SK-N-SH (cell line): ENCODE measurements at regions not wholly inside any gene's neighbourhood (a gene's known extent, or its start where the extent isn't known, plus 50 kb on each side); places are given as distances from the start of the nearest gene placed in this dataset.

ENCODE experiments used
- CTCF ChIA-PET: fragments of 300-600, 350-600 bp; formaldehyde crosslinking; extraction: SDS; loops from one replicate; lab custom pipeline; 2021; lab: Yijun Ruan, JAX
- POLR2A ChIA-PET: fragments of 350-600 bp; sonication (Branson Sonifier 250); formaldehyde crosslinking; extraction: SDS; loops from one replicate; lab custom pipeline; 2020; ENCODE audit warnings: antibody characterized with exemption, inconsistent platforms; lab: Yijun Ruan, JAX
- DNase-seq: peaks from one replicate; pipeline ENCODE4 v3.0.0; 2012
- H2AFZ ChIP-seq: fragments of 200-600 bp; sonication (generic); 2 replicates; pipeline ENCODE4 v1.8.1; 2016; ENCODE audit warnings: antibody characterized with exemption, mild to moderate bottlenecking, low read depth
- H3F3A ChIP-seq: fragments of 200-600 bp; sonication (generic); replicated peaks from 2 replicates; pipeline ENCODE3; 2016; ENCODE audit warnings: antibody characterized with exemption, mild to moderate bottlenecking; ENCODE audit not compliant: insufficient read depth
- H3K27ac ChIP-seq, 2 experiments: fragments of 200-500 bp in 1 of 2; fragments of 200-600 bp in 1 of 2; sonication (Bioruptor generic) in 1 of 2; sonication (generic), shearing (Covaris generic) in 1 of 2; 2 replicates each; pipeline versions ENCODE4 v1.5.1 to v1.6.1; 2014 to 2016; ENCODE audit warnings: low read depth in 2 of 2, inconsistent platforms in 1 of 2, low read length in 1 of 2, mild to moderate bottlenecking in 1 of 2, mixed read lengths in 1 of 2
- H3K27me3 ChIP-seq: fragments of 200-600 bp; sonication (generic), shearing (Covaris generic); 2 replicates; pipeline ENCODE4 v1.6.1; 2016; ENCODE audit warnings: mixed run types; ENCODE audit not compliant: insufficient read depth
- H3K36me3 ChIP-seq, 2 experiments: fragments of 200-500 bp in 1 of 2; fragments of 200-600 bp in 1 of 2; sonication (Bioruptor generic) in 1 of 2; sonication (generic) in 1 of 2; replicated peaks in 1 of 2; 2 replicates each; pipeline versions ENCODE3 to v1.5.1; 2014 to 2016; ENCODE audit warnings: low read length in 1 of 2, mild to moderate bottlenecking in 1 of 2; ENCODE audit not compliant: insufficient read depth in 2 of 2, control insufficient read depth in 1 of 2
- H3K4me1 ChIP-seq, 2 experiments: fragments of 200-500 bp in 1 of 2; fragments of 200-600 bp in 1 of 2; sonication (Bioruptor generic) in 1 of 2; sonication (generic), shearing (Covaris generic) in 1 of 2; 2 replicates each; pipeline versions ENCODE4 v1.5.1 to v1.6.1; 2014 to 2016; ENCODE audit warnings: low read depth in 1 of 2, low read length in 1 of 2, mixed run types in 1 of 2; ENCODE audit not compliant: insufficient read depth in 2 of 2, control insufficient read depth in 1 of 2
- H3K4me2 ChIP-seq: fragments of 200-600 bp; sonication (generic), shearing (Covaris generic); 2 replicates; pipeline ENCODE4 v1.6.1; 2017; ENCODE audit warnings: mixed run types
- H3K4me3 ChIP-seq, 2 experiments: fragments of 200-500 bp in 1 of 2; fragments of 200-600 bp in 1 of 2; sonication (Bioruptor generic) in 1 of 2; sonication (generic), shearing (Covaris generic) in 1 of 2; 2 replicates each; pipeline versions ENCODE4 v1.5.1 to v1.8.1; 2014 to 2016; ENCODE audit warnings: low read depth in 2 of 2, inconsistent platforms in 1 of 2, low read length in 1 of 2, mild to moderate bottlenecking in 1 of 2, mixed read lengths in 1 of 2, moderate library complexity in 1 of 2
- H3K79me2 ChIP-seq: fragments of 200-600 bp; sonication (generic); 2 replicates; pipeline ENCODE4 v1.8.1; 2017; ENCODE audit warnings: mild to moderate bottlenecking; ENCODE audit not compliant: insufficient read depth
- H3K9ac ChIP-seq: fragments of 200-600 bp; sonication (generic); 2 replicates; pipeline ENCODE4 v1.6.1; 2017; ENCODE audit warnings: mixed run types
- H3K9me2 ChIP-seq: fragments of 200-600 bp; sonication (generic); 2 replicates; pipeline ENCODE4 v1.6.1; 2017; ENCODE audit warnings: mixed run types
- H3K9me3 ChIP-seq: fragments of 200-600 bp; sonication (generic); 2 replicates; pipeline ENCODE4 v1.6.1; 2017; ENCODE audit warnings: mixed run types, mild to moderate bottlenecking, moderate library complexity
- H4K20me1 ChIP-seq: fragments of 200-600 bp; sonication (generic); 2 replicates; pipeline ENCODE4 v1.6.1; 2017; ENCODE audit warnings: mild to moderate bottlenecking, mixed run types; ENCODE audit not compliant: insufficient read depth
- CHD2 ChIP-seq: fragments of 150-350 bp; IDR thresholded peaks from 2 replicates; pipeline ENCODE4 v1.6.1; 2018; ENCODE audit warnings: low read length; ENCODE audit not compliant: partially characterized antibody
- EP300 ChIP-seq, 2 experiments: IDR thresholded peaks; 2 replicates each; pipeline versions ENCODE4 v1.4.0 to v1.6.1; 2012; ENCODE audit warnings: borderline replicate concordance in 1 of 2, low read depth in 1 of 2, low read length in 1 of 2
- FOSL2 ChIP-seq: IDR thresholded peaks from 2 replicates; pipeline ENCODE4 v1.4.0; 2012; ENCODE audit warnings: low read depth, mild to moderate bottlenecking, moderate library complexity, borderline replicate concordance
- FOXM1 ChIP-seq: IDR thresholded peaks from 2 replicates; pipeline ENCODE4 v1.4.0; 2012; ENCODE audit warnings: low read depth, mild to moderate bottlenecking
- GABPA ChIP-seq: IDR thresholded peaks from 2 replicates; pipeline ENCODE4 v1.4.0; 2012; ENCODE audit warnings: low read depth, mild to moderate bottlenecking
- MXI1 ChIP-seq: IDR thresholded peaks from 2 replicates; pipeline ENCODE4 v1.6.1; 2012; ENCODE audit warnings: mild to moderate bottlenecking, low read depth, low read length, improper control_type of control experiment
- NFIC ChIP-seq: IDR thresholded peaks from 2 replicates; pipeline ENCODE4 v1.4.0; 2012; ENCODE audit warnings: borderline replicate concordance
- NRF1 ChIP-seq: IDR thresholded peaks from 2 replicates; pipeline ENCODE4 v1.6.1; 2012; ENCODE audit warnings: low read depth, mild to moderate bottlenecking, low read length
- POLR2AphosphoS5 ChIP-seq: IDR thresholded peaks from 2 replicates; pipeline ENCODE4 v1.6.1; 2012; ENCODE audit warnings: low read depth, low read length
- RAD21 ChIP-seq: IDR thresholded peaks from 2 replicates; pipeline ENCODE4 v1.6.1; 2012; ENCODE audit warnings: mild to moderate bottlenecking, low read length
- RCOR1 ChIP-seq: fragments of 150-350 bp; IDR thresholded peaks from 2 replicates; pipeline ENCODE4 v1.6.1; 2017; ENCODE audit warnings: antibody characterized with exemption, low read length
- RFX5 ChIP-seq: IDR thresholded peaks from 2 replicates; pipeline ENCODE4 v1.6.1; 2012; ENCODE audit warnings: mild to moderate bottlenecking, improper control_type of control experiment, low read length
- SIN3A ChIP-seq: IDR thresholded peaks from 2 replicates; pipeline ENCODE4 v1.6.1; 2012; ENCODE audit warnings: low read depth, mild to moderate bottlenecking, low read length, moderate library complexity, borderline replicate concordance
- SMC3 ChIP-seq: IDR thresholded peaks from 2 replicates; pipeline ENCODE4 v1.6.1; 2012; ENCODE audit warnings: low read depth, low read length, improper control_type of control experiment
- TAF1 ChIP-seq: IDR thresholded peaks from 2 replicates; pipeline ENCODE4 v1.6.1; 2012; ENCODE audit warnings: low read depth, mild to moderate bottlenecking, low read length, moderate library complexity, borderline replicate concordance
- YY1 ChIP-seq: IDR thresholded peaks from 2 replicates; pipeline ENCODE4 v1.4.0; 2012; ENCODE audit warnings: low read depth, mild to moderate bottlenecking
- WGBS: methylation state at CpG from one replicate; pipeline ENCODE4 v1.1.6; 2017; ENCODE audit warnings: low lambda C conversion rate; 5-methylcytosine and 5-hydroxymethylcytosine counted together
- TF ChIP-seq, protein P1 (sequence below): IDR thresholded peaks from 2 replicates; pipeline ENCODE4 v1.4.0; 2012; ENCODE audit warnings: low read depth
- TF ChIP-seq, protein P2 (sequence below): IDR thresholded peaks from 2 replicates; pipeline ENCODE4; 2012
- TF ChIP-seq, protein P3 (sequence below): fragments of 200-600 bp; sonication (generic); IDR thresholded peaks from 2 replicates; pipeline ENCODE4 v1.6.1; 2017; ENCODE audit warnings: antibody characterized with exemption, mild to moderate bottlenecking, moderate library complexity
- TF ChIP-seq, protein P4 (sequence below): fragments of 150-350 bp; IDR thresholded peaks from 2 replicates; pipeline ENCODE4 v1.6.1; 2017; ENCODE audit warnings: antibody characterized with exemption, low read length, low read depth, borderline replicate concordance

GRCh38 chr10:63052083-63052482 is 81.0 kb upstream of the NRBF2 start:
- TF ChIP-seq POLR2AphosphoS5: no peak
- TF ChIP-seq, protein P1, sequence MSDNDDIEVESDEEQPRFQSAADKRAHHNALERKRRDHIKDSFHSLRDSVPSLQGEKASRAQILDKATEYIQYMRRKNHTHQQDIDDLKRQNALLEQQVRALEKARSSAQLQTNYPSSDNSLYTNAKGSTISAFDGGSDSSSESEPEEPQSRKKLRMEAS: no peak
- no peak for TF ChIP-seq NFIC
- TF ChIP-seq YY1: no peak
- no peak for TF ChIP-seq RCOR1
- no peak for TF ChIP-seq FOSL2
- TF ChIP-seq SMC3: no peak
- TF ChIP-seq, protein P2, sequence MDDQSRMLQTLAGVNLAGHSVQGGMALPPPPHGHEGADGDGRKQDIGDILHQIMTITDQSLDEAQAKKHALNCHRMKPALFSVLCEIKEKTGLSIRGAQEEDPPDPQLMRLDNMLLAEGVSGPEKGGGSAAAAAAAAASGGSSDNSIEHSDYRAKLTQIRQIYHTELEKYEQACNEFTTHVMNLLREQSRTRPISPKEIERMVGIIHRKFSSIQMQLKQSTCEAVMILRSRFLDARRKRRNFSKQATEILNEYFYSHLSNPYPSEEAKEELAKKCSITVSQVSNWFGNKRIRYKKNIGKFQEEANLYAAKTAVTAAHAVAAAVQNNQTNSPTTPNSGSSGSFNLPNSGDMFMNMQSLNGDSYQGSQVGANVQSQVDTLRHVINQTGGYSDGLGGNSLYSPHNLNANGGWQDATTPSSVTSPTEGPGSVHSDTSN: no peak
- TF ChIP-seq TAF1: no peak
- TF ChIP-seq NRF1: no peak
- TF ChIP-seq SIN3A: no peak
- TF ChIP-seq, protein P3, sequence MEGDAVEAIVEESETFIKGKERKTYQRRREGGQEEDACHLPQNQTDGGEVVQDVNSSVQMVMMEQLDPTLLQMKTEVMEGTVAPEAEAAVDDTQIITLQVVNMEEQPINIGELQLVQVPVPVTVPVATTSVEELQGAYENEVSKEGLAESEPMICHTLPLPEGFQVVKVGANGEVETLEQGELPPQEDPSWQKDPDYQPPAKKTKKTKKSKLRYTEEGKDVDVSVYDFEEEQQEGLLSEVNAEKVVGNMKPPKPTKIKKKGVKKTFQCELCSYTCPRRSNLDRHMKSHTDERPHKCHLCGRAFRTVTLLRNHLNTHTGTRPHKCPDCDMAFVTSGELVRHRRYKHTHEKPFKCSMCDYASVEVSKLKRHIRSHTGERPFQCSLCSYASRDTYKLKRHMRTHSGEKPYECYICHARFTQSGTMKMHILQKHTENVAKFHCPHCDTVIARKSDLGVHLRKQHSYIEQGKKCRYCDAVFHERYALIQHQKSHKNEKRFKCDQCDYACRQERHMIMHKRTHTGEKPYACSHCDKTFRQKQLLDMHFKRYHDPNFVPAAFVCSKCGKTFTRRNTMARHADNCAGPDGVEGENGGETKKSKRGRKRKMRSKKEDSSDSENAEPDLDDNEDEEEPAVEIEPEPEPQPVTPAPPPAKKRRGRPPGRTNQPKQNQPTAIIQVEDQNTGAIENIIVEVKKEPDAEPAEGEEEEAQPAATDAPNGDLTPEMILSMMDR: no peak
- TF ChIP-seq CHD2: no peak
- TF ChIP-seq, protein P4, sequence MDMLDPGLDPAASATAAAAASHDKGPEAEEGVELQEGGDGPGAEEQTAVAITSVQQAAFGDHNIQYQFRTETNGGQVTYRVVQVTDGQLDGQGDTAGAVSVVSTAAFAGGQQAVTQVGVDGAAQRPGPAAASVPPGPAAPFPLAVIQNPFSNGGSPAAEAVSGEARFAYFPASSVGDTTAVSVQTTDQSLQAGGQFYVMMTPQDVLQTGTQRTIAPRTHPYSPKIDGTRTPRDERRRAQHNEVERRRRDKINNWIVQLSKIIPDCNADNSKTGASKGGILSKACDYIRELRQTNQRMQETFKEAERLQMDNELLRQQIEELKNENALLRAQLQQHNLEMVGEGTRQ: no peak
- TF ChIP-seq EP300 (IDR thresholded peaks at IDR 0.05; ENCODE audit: borderline replicate concordance in 1 of 2, low read depth in 1 of 2, low read length in 1 of 2): no peak
- TF ChIP-seq RAD21: no peak
- TF ChIP-seq MXI1: no peak
- no peak for TF ChIP-seq RFX5
- TF ChIP-seq FOXM1: no peak
- TF ChIP-seq GABPA: no peak
- no peaks in the 10 kb centered on the region for H3K36me3 ChIP-seq
- H3K79me2 ChIP-seq: no peaks in the 10 kb centered on the region
- H3F3A ChIP-seq: no peaks in the 10 kb centered on the region
- 58% methylated on average over 6 of the region's 6 CpGs for WGBS
- H3K9me2 ChIP-seq: no peaks in the 10 kb centered on the region
- H3K27me3 ChIP-seq: no peaks in the 10 kb centered on the region; the same call in 1 of the 2 replicates
- H3K9me3 ChIP-seq: no peaks in the 10 kb centered on the region
- no peak overlapping the region for H3K4me3 ChIP-seq
- H4K20me1 ChIP-seq: no peaks in the 10 kb centered on the region
- no peak for DNase-seq
- no peak overlapping the region for H3K27ac ChIP-seq
- H2AFZ ChIP-seq: no peak overlapping the region
- POLR2A ChIA-PET: no interaction called here
- no peak overlapping the region for H3K9ac ChIP-seq
- H3K4me1 ChIP-seq: no peaks in the 10 kb centered on the region
- CTCF ChIA-PET: interaction anchor here (1.0 kb wide), 1 partner anchor 459 kb away, joined by 3 read pairs; no protein-coding TSS in a partner anchor
- no peak overlapping the region for H3K4me2 ChIP-seq
